ENCODE measurements at regions not wholly inside any gene's neighbourhood (a gene's known extent, or its start where the extent isn't known, plus 50 kb on each side); places are given as distances from the start of the nearest gene placed in this dataset. TPM values are rescaled to one million over a fixed set of nuclear protein-coding genes. Genes with fewer than 3 reads are reported as not detected.
"Not testable (repeated sequence)": the region's sequence is repeated elsewhere in the genome, so short reads cannot be mapped to it uniquely, and the experiment has no call there.

DNA sequence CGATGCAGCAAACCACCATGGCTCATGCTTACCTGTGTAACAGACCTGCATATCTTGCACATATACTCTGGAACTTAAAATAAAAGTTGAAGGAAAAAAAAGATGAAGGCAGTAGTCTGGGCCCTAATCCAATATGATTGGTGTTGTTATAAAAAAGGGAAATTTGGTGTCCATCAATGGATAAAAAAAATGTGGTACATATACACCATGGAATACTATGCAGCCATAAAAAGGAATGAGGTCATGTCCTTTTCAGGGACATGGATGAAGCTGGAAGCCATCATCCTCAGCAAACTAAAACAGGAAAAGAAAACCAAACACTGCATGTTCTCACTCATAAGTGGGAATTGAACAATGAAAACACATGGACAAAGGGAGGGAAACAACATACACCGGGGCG, 74.1 kb upstream of the GPR101 start:
- not testable (repeated sequence) for H4K8ac ChIP-seq (ENCODE audit: low read length); H2BK12ac ChIP-seq (ENCODE audit: low read length in 2 of 2); H3K27ac ChIP-seq (ENCODE audit: low read length, poor library complexity, severe bottlenecking); H3K14ac ChIP-seq (ENCODE audit: low read length in 2 of 2); H3K9me3 ChIP-seq (ENCODE audit: control insufficient read depth, low read length); H3K4me3 ChIP-seq (ENCODE audit: insufficient read depth in 1 of 2, low read depth in 1 of 2, low read length in 2 of 2); H3K4me2 ChIP-seq (ENCODE audit: low read length, poor library complexity, severe bottlenecking); H3K79me1 ChIP-seq (replicated peaks; ENCODE audit: low read length, poor library complexity, severe bottlenecking); H3K27me3 ChIP-seq (ENCODE audit: control insufficient read depth in 1 of 2, insufficient read depth in 1 of 2, low read length in 2 of 2); H3K9ac ChIP-seq (ENCODE audit: low read length); H2BK15ac ChIP-seq (ENCODE audit: low read depth, poor library complexity, severe bottlenecking); H3K4ac ChIP-seq (ENCODE audit: low read depth in 1 of 2, low read length in 2 of 2); H2BK120ac ChIP-seq (ENCODE audit: low read depth, low read length); H2AFZ ChIP-seq (ENCODE audit: low read depth, low read length); H3K23ac ChIP-seq (ENCODE audit: low read length in 2 of 2); H3K18ac ChIP-seq (ENCODE audit: low read depth in 1 of 2, low read length in 2 of 2); H2BK5ac ChIP-seq (ENCODE audit: low read depth, low read length, poor library complexity, severe bottlenecking); H3K36me3 ChIP-seq (ENCODE audit: control insufficient read depth in 1 of 2, insufficient read depth in 2 of 2, low read depth in 1 of 2, low read length in 2 of 2); H4K91ac ChIP-seq (ENCODE audit: low read length); H3K4me1 ChIP-seq (ENCODE audit: control insufficient read depth, insufficient read depth, low read depth, low read length); H2AK5ac ChIP-seq (ENCODE audit: low read length, severe bottlenecking); DNase-seq
- WGBS: no CpG with 5 or more reads among the region's 3 CpGs

- 59% methylated on average over 6 of the region's 7 CpGs for WGBS
- H3K4me3 ChIP-seq (ENCODE audit: insufficient read depth in 1 of 2, low read depth in 1 of 2, low read length in 2 of 2): no peak overlapping the region
- DNase-seq: no peak
Observed at GRCh38 chrX:137101273-137101990, 67.6 kb upstream of the GPR101 start.

More at GRCh38 chrX:137101273-137101990, 67.6 kb upstream of the GPR101 start:
- H3K27me3 ChIP-seq (ENCODE audit: control insufficient read depth in 1 of 2, insufficient read depth in 1 of 2, low read length in 2 of 2): peaks cover 0 to 4% of the 10 kb centered on the region in 2 experiments
- no peak overlapping the region for H2BK15ac ChIP-seq (ENCODE audit: low read depth, poor library complexity, severe bottlenecking)
- H2BK12ac ChIP-seq (ENCODE audit: low read length in 2 of 2): no peak overlapping the region
- H4K8ac ChIP-seq (ENCODE audit: low read length): no peak overlapping the region
- no peak overlapping the region for H3K23ac ChIP-seq (ENCODE audit: low read length in 2 of 2)
- H3K4ac ChIP-seq (ENCODE audit: low read depth in 1 of 2, low read length in 2 of 2): no peak overlapping the region
- no peaks in the 10 kb centered on the region for H3K9me3 ChIP-seq (ENCODE audit: control insufficient read depth, low read length)
- no peaks in the 10 kb centered on the region for H3K36me3 ChIP-seq (ENCODE audit: control insufficient read depth in 1 of 2, insufficient read depth in 2 of 2, low read depth in 1 of 2, low read length in 2 of 2)
- H2AFZ ChIP-seq (ENCODE audit: low read depth, low read length): no peak overlapping the region
- no peak overlapping the region for H3K9ac ChIP-seq (ENCODE audit: low read length)
- no peak overlapping the region for H3K4me2 ChIP-seq (ENCODE audit: low read length, poor library complexity, severe bottlenecking)
- H3K4me1 ChIP-seq (ENCODE audit: control insufficient read depth, insufficient read depth, low read depth, low read length): no peaks in the 10 kb centered on the region
- no peak overlapping the region for H2BK120ac ChIP-seq (ENCODE audit: low read depth, low read length)
- no peaks in the 10 kb centered on the region for H3K79me1 ChIP-seq (replicated peaks; ENCODE audit: low read length, poor library complexity, severe bottlenecking)
- H2BK5ac ChIP-seq (ENCODE audit: low read depth, low read length, poor library complexity, severe bottlenecking): no peak overlapping the region
- no peak overlapping the region for H3K18ac ChIP-seq (ENCODE audit: low read depth in 1 of 2, low read length in 2 of 2)
- no peak overlapping the region for H3K27ac ChIP-seq (ENCODE audit: low read length, poor library complexity, severe bottlenecking)
- no peak overlapping the region for H4K91ac ChIP-seq (ENCODE audit: low read length)
- no peak overlapping the region for H2AK5ac ChIP-seq (ENCODE audit: low read length, severe bottlenecking)
- no peak overlapping the region for H3K14ac ChIP-seq (ENCODE audit: low read length in 2 of 2)

Small RNA genes lying in the stretch of these regions (small RNA-seq; reads per million reads assigned to genes)
- gene AL355309.1 (ENCODE audit: low read depth): not detected
